HG03025 (cell line): ENCODE measurements at regions not wholly inside any gene's neighbourhood (a gene's known extent, or its start where the extent isn't known, plus 50 kb on each side); places are given as distances from the start of the nearest gene placed in this dataset.
"Not testable (repeated sequence)": the region's sequence is repeated elsewhere in the genome, so short reads cannot be mapped to it uniquely, and the experiment has no call there.

ENCODE experiments used
- ATAC-seq: cut with Tn5 transposase; IDR thresholded peaks from one replicate; pipeline ENCODE4 v1.9.1; 2021; ENCODE audit warnings: mild to moderate bottlenecking, moderate library complexity; ENCODE audit not compliant: unreplicated experiment, low FRiP score

- ATAC-seq, result no peak
Observed at GRCh38 chr10:31687663-31688482, 240.8 kb downstream of the ARHGAP12 start.

DNA sequence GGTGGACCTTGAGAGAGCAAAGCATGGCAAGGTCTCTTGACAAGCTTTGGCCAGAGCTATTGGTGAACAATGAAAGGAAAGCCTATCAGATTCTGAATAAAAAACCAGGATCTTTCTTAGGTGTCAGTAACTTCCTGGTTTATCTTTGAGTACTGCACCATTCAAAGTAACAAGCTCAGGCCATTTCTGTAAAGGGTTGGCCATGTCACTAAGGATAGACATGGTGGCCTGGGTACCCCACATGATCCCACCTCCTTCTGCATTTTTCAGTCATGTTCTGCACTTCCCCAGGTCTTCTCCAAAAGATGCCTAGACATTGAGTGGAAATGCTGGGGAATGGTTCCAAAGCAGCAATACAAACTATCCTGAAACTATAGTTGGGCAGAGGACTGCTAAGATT, 242.0 kb downstream of the ARHGAP12 start:
- ATAC-seq, result no peak

DNA sequence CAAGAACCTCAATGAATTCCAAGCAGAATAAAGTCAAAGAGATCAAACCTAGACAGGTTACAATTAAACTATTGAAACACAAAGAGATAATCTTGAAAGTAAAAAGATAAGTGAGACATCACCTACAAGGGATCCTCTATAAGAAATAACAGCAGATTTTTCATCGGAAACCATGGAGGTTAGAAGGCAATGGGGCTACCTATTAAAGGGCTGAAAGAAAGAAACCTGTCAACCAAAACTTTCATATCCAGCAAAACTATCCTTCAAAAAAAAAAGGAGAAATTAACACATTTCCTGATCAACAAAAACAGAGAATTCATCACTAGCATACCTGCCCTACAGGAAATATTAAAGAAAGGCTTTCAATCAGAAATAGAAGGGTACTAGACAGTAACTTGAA, 244.9 kb downstream of the ARHGAP12 start:
- ATAC-seq, result no peak

DNA sequence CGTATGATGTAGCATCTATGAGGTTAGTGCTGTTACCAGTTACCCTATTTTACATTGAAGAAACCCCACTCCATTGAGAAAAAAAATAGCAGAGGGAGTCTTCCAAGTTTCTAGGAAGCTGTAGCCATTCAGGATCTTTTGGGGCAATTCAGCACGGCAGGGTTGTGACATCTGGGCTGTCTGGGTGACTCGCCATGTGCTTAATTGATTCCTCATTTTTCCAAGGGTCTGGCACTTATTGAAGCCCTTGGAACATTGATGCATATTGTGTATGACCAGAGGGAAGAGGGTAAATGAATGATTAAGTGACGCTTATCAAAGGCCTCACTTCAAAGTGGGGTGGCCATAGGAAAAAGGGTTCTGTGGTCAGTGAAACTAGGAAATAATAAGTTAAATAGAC, 248.7 kb downstream of the ARHGAP12 start:
- ATAC-seq, result no peak

GRCh38 chr10:31678575-31679516, 249.8 kb downstream of the ARHGAP12 start:
- no peak for ATAC-seq

- ATAC-seq, result no peak
Observed at GRCh38 chr10:31678139-31678536, 250.5 kb downstream of the ARHGAP12 start.

DNA sequence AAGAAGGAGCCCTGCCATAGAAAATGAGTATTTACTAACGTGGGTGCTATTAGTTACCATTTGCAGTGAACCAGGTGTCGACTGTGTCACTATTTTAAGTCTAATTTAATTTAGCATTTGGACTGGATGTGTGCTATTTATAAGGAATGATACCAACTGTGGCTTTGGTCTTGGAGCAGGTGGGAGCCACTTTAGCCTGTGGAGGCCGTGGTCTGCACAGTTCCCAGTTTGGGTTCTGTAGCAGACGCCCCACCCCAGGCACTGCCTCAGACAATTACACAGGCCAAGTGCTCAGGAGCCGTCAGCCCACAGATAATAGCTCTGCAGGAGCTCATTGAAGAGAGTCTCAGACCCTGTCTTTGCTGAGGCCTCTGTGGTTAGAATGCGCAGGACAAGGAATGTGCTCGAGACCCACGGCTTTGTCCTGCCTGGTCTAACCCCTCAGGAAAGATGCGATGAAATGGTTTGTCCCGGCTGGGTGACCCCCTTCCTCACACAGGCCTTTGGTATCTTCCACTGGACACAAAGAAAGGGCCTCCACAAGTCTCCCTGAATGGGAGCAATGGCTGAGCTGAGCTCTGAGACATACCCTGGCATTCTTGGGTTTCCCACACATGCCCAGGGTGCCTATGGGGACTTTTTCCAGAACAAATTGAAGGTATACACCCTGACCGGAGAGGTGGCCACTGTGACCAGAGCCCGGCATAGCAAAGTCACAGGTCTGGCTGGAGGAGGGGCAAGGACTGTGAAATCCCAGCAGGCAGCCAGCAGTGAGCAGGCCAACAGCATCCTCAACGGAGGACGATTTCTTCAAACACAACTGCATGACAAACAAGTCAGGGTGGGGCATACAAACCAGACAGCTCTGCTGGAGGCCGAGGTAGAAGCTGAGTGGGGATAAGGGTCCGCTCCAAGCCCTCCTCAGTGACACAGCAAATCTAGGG, 251.2 kb downstream of the ARHGAP12 start:
- no peak for ATAC-seq

DNA sequence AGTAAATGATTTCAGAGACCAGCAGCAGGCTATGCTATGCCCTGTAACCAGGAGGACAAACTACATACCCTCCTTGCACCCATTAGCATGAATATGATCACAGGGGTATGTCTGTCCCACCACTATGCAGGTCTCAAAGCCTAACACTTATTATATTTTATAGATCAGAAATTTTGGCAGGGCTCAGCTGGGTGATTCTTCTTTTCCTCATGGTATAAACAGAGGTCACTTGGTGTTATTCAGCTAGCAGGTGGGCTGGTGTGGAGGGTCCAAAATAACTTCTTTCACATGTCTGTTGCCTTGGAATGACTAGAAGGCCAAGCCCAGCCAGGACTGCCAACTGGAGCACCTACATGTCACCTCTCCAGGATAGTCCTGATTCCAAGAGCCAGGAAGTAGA, 252.9 kb downstream of the ARHGAP12 start:
- no peak for ATAC-seq

DNA sequence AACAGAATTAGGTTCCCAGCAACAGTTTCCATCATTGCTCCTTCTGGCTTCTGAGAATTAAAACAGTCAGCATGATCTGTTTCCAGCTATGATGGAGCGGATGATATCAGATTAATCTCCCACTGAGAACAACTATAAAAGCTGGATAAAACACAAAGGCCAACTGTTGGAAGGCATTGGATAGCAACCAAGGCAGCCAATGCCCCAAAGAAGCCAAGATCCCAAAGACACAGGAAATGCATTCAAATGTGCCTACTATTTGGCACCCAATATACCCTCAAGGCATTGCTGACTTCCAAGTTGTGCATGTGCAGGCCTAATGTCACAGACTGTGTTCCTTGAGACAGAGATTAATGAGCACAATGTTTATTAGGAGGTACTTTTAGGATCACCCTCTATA, 259.3 kb downstream of the ARHGAP12 start:
- no peak for ATAC-seq

- no peak for ATAC-seq
Observed at GRCh38 chr10:31668326-31668725, 260.3 kb downstream of the ARHGAP12 start.

GRCh38 chr10:31665764-31666279, 262.8 kb downstream of the ARHGAP12 start:
- ATAC-seq, result not testable (repeated sequence)

GRCh38 chr10:31664803-31665202, 263.8 kb downstream of the ARHGAP12 start:
- no peak for ATAC-seq

GRCh38 chr10:31664071-31664470, 264.6 kb downstream of the ARHGAP12 start:
- ATAC-seq, result not testable (repeated sequence)

GRCh38 chr10:31660300-31660699, 268.3 kb downstream of the ARHGAP12 start:
- no peak for ATAC-seq

DNA sequence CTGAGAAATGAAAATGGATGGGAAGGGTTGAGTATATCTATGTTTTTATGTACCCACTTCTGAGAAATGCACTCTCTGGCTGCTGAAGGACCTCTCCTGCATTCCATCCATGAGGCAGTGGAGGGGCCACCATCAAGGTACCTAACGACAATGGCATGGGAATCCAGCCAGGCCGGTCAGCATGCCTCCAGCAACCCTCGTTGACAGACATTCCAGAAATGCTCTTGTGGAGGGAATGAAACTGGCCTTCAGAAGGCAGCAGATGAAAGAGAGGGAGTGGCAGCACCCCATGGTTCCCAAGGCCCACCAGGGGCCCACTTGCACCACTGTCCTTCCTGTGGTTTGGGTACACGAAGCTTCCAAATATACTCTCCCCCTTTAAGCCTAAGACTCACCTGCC, 269.0 kb downstream of the ARHGAP12 start:
- no peak for ATAC-seq

DNA sequence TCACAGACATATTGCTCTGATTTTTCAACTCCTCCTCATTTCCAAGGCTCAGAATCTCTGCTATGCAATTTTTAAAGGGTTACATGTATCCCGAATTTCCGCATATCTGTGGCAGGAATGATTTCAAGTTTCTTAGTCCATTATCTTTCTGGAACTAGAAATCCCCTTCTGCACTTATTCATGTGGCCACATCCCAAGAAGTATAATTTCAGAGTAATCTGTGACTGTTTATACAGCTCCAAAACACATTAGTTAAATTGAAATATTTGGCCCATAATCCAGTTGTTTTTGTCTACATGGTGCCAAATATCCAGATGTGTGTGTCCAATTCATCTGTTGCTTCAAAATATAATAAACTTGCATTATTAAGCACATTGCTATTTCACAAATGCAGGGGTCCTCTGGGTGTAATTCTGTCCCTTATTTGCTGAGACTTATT, 271.2 kb downstream of the ARHGAP12 start:
- ATAC-seq, result no peak

GRCh38 chr10:31656851-31657433, 271.7 kb downstream of the ARHGAP12 start:
- no peak for ATAC-seq

DNA sequence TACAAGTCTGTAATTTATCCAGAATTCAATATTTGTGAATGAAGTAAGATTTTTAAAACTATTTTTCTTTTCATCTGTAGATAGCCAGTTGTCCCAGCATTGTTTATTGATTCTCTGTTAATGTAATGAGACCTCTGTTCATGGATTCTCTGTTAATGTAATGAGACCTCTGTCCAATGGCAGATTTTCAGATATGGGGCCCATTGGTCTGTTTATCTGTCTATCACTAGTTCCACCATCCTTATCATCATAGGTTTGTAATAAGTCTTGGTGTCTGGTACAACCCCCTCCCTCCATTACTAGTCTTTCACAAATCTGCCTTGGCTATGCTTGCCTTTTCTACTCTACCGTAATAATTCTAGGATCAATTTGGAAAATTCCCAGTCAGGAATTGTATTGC, 276.6 kb downstream of the ARHGAP12 start:
- ATAC-seq, result no peak

DNA sequence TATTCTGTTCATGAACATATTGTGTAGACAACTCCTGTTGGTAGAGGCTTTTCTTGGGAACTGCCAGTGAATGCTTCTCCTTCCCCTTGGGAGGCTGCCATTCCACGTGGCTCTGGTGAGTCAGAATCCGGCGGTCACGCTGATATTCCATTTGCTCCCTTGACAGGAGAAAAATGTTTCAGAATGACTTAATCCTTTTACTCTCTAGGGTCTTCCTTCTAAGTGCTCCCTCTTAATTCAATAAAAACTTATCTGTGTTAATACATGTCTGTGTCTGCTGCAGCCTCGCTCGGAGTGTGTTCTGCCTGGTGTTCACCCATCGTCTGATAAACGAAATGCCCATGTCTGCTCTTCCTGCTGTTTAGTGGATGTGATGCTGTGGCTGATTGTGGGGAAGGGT, 278.6 kb downstream of the ARHGAP12 start:
- ATAC-seq, result no peak

DNA sequence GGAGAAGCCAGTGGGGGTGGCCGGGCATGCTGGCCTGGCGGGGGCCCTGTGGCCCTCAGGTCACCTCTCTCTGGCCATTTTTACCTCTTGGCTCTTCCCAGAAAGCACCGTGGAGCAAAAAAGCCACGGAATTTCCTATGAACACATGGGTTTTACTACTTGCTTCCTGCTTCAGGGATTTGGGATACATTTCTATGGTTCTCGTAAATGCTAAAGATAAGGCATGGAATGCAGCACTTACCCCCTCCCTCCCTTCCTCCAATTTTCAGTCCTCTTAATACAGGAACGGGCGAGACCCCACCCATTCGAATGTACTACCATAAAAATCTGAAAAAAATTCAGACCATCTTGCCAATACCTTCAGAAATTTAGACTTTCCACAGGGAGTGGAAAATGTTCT, 279.7 kb downstream of the ARHGAP12 start:
- no peak for ATAC-seq
